ENCODE measurements at regions not wholly inside any gene's neighbourhood (a gene's known extent, or its start where the extent isn't known, plus 50 kb on each side); places are given as distances from the start of the nearest gene placed in this dataset.
"Not testable (repeated sequence)": the region's sequence is repeated elsewhere in the genome, so short reads cannot be mapped to it uniquely, and the experiment has no call there.

GRCh38 chr2:146697307-146697706, 1147.5 kb upstream of the ACVR2A start:
- no peaks in the 10 kb centered on the region for H3K4me1 ChIP-seq (ENCODE audit: control insufficient read depth in 2 of 2, insufficient read depth in 2 of 2, low read length in 2 of 2)
- no peak overlapping the region for H2AFZ ChIP-seq (ENCODE audit: insufficient read depth, low read depth, low read length, poor library complexity, severe bottlenecking)
- Mint-ChIP-seq H3K27ac (no peak overlapping the region), H3K27me3 (no peaks in the 10 kb centered on the region), H3K4me1 (no peaks in the 10 kb centered on the region), H3K4me3 (no peak overlapping the region), H3K9me3 (ENCODE audit: insufficient read depth) (no peaks in the 10 kb centered on the region)
- POLR2A ChIA-PET: no interaction called here
- H3K27ac ChIP-seq (ENCODE audit: low read length in 2 of 2): no peak overlapping the region
- no peak overlapping the region for H3K9ac ChIP-seq (ENCODE audit: low read length)
- H3K4me2 ChIP-seq (replicated peaks; ENCODE audit: low read depth, low read length, poor library complexity, severe bottlenecking): no peak overlapping the region
- CTCF ChIA-PET: no interaction called here
- H3K36me3 ChIP-seq (replicated peaks in 1 of 2; ENCODE audit: control extremely low read depth in 1 of 2, control insufficient read depth in 1 of 2, extremely low read depth in 1 of 2, insufficient read depth in 2 of 2, low read length in 1 of 2): no peaks in the 10 kb centered on the region
- ATAC-seq (ENCODE audit: low read depth) (no peak), DNase-seq (no peak)
- no peak overlapping the region for H3K4me3 ChIP-seq (ENCODE audit: control extremely low read depth in 1 of 5, extremely low read depth in 1 of 5, insufficient read depth in 1 of 5, low read depth in 2 of 5, low read length in 4 of 5)
- intact Hi-C loops (cut with micrococcal nuclease): no loop called here
- H3K27me3 ChIP-seq (replicated peaks in 1 of 4; ENCODE audit: control extremely low read depth in 1 of 4, control insufficient read depth in 3 of 4, insufficient read depth in 4 of 4, low read length in 3 of 4): no peaks in the 10 kb centered on the region
- no peaks in the 10 kb centered on the region for H3K79me2 ChIP-seq (ENCODE audit: control insufficient read depth, insufficient read depth, low read length)
- peaks cover 0 to 10% (median 0%) of the 10 kb centered on the region in 3 donors for H3K9me3 ChIP-seq (ENCODE audit: control extremely low read depth in 1 of 3, control insufficient read depth in 2 of 3, insufficient read depth in 1 of 3, low read length in 2 of 3)
- TF ChIP-seq CTCF (IDR thresholded peaks at IDR 0.05) (no peak), EZH2 (IDR thresholded peaks at IDR 0.05; ENCODE audit: borderline replicate concordance, insufficient read depth, low read depth, low read length, poor library complexity, severe bottlenecking) (no peak)
- WGBS (ENCODE audit: insufficient coverage): no CpG with 5 or more reads among the region's 1 CpG
- no peaks in the 10 kb centered on the region for H4K20me1 ChIP-seq (ENCODE audit: control insufficient read depth, insufficient read depth, low read length, poor library complexity, severe bottlenecking)

- H3K4me3 ChIP-seq (ENCODE audit: control extremely low read depth in 1 of 5, extremely low read depth in 1 of 5, insufficient read depth in 1 of 5, low read depth in 2 of 5, low read length in 4 of 5); H3K4me2 ChIP-seq (replicated peaks; ENCODE audit: low read depth, low read length, poor library complexity, severe bottlenecking); ATAC-seq (ENCODE audit: low read depth); intact Hi-C loops (cut with micrococcal nuclease); H3K9ac ChIP-seq (ENCODE audit: low read length); DNase-seq; H3K4me1 ChIP-seq (ENCODE audit: control insufficient read depth in 2 of 2, insufficient read depth in 2 of 2, low read length in 2 of 2); POLR2A ChIA-PET; CTCF ChIA-PET; H4K20me1 ChIP-seq (ENCODE audit: control insufficient read depth, insufficient read depth, low read length, poor library complexity, severe bottlenecking); H3K4me3 Mint-ChIP-seq; H3K27me3 Mint-ChIP-seq; H3K36me3 ChIP-seq (replicated peaks in 1 of 2; ENCODE audit: control extremely low read depth in 1 of 2, control insufficient read depth in 1 of 2, extremely low read depth in 1 of 2, insufficient read depth in 2 of 2, low read length in 1 of 2); H2AFZ ChIP-seq (ENCODE audit: insufficient read depth, low read depth, low read length, poor library complexity, severe bottlenecking); H3K27me3 ChIP-seq (replicated peaks in 1 of 4; ENCODE audit: control extremely low read depth in 1 of 4, control insufficient read depth in 3 of 4, insufficient read depth in 4 of 4, low read length in 3 of 4); H3K27ac ChIP-seq (ENCODE audit: low read length in 2 of 2); H3K9me3 Mint-ChIP-seq (ENCODE audit: insufficient read depth); H3K4me1 Mint-ChIP-seq; H3K79me2 ChIP-seq (ENCODE audit: control insufficient read depth, insufficient read depth, low read length); H3K27ac Mint-ChIP-seq: not testable (repeated sequence)
- WGBS (ENCODE audit: insufficient coverage): no CpG with 5 or more reads among the region's 3 CpGs
- peaks cover 0 to 10% (median 0%) of the 10 kb centered on the region in 3 donors for H3K9me3 ChIP-seq (ENCODE audit: control extremely low read depth in 1 of 3, control insufficient read depth in 2 of 3, insufficient read depth in 1 of 3, low read length in 2 of 3)
Observed at GRCh38 chr2:146696787-146697186, 1148.0 kb upstream of the ACVR2A start.
